ENCODE measurements at regions not wholly inside any gene's neighbourhood (a gene's known extent, or its start where the extent isn't known, plus 50 kb on each side); places are given as distances from the start of the nearest gene placed in this dataset.

DNA sequence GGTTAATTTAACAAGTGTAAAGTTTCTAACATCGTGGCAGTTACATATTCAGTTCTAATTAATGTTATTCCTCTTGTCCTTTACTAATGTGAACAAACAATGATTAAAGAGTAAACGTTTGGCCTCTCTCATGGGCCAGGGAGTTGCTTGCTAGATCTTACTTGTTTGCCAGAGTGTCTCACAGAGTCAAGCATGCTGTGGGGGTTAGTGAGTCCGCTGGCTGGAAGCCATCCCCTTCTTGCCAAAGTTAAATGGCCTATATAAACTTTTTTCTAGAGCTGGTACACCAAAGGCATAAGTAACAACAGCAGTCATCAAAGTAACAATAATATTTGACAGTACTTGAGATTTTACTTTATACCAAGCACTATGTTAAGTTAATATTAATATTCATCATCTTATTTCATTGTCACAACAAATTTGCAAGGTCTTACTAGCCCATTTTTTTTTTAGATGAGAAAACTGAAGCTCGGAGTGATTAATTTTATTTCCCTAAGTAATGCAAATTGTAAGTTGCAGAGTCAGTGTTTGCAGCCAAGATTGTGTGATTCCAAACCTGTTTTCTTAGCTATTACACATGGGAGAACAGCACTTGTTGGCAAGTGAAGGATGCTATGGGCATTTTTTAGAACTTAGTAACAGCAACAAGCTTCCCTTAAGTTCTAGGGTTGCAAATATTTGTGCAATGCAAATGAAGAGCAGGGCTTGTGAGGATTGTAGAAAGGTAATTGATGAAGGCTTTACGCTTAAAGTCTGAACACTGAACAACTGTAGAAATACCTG, 224.5 kb downstream of the RFPL4B start:
- RAD21 ChIA-PET (ENCODE audit: low non-redundant PET in 1 of 2, low total read pairs in 2 of 2, uncharacterized antibody in 2 of 2, unreplicated experiment in 2 of 2) = no interaction called here
- no peaks in the 10 kb centered on the region for H3K27me3 ChIP-seq (ENCODE audit: insufficient read depth, low read length)
- DNase-seq (ENCODE audit: low read depth, low spot score) (no peak), ATAC-seq (no peak)
- H4K20me1 ChIP-seq (ENCODE audit: insufficient read depth) = no peaks in the 10 kb centered on the region
- H3K9ac ChIP-seq (ENCODE audit: low read length) = no peak overlapping the region
- intact Hi-C loops (cut with micrococcal nuclease) = no loop called here
- H3K27ac ChIP-seq (ENCODE audit: low read depth, low read length) = no peak overlapping the region
- H3K79me2 ChIP-seq (ENCODE audit: insufficient read depth, low read length) = no peaks in the 10 kb centered on the region
- POLR2A ChIA-PET = no interaction called here
- H3K36me3 ChIP-seq (ENCODE audit: control insufficient read depth in 1 of 2, insufficient read depth in 2 of 2, low read length in 2 of 2) = no peaks in the 10 kb centered on the region
- H3K9me3 ChIP-seq (ENCODE audit: control insufficient read depth in 1 of 2, insufficient read depth in 1 of 2, low read depth in 1 of 2, low read length in 2 of 2) = no peaks in the 10 kb centered on the region
- TF ChIP-seq JUND (IDR thresholded peaks at IDR 0.05) (no peak), SIN3A (IDR thresholded peaks at IDR 0.05; ENCODE audit: low read depth) (no peak), YY1 (IDR thresholded peaks at IDR 0.05; ENCODE audit: extremely low read depth, insufficient replicate concordance, low read depth, low read length) (no peak), ELF1 (IDR thresholded peaks at IDR 0.05; ENCODE audit: borderline replicate concordance, low read depth) (no peak), ZNF274 (IDR thresholded peaks at IDR 0.05; ENCODE audit: low read depth, low read length) (no peak)
- CTCF ChIA-PET = no interaction called here
- no peak overlapping the region for H3K4me3 ChIP-seq (replicated peaks in 1 of 2; ENCODE audit: low read depth in 1 of 2, low read length in 2 of 2)
- H2AFZ ChIP-seq (ENCODE audit: low read depth, low read length, poor library complexity, severe bottlenecking) = no peak overlapping the region
- no peaks in the 10 kb centered on the region for H3K4me1 ChIP-seq (ENCODE audit: control insufficient read depth in 1 of 2, insufficient read depth in 2 of 2, low read length in 2 of 2)
- no TSS peak for BruUV-seq (replicated peaks)
- H3K9me2 ChIP-seq (ENCODE audit: insufficient read depth) = no peaks in the 10 kb centered on the region
- H3K4me2 ChIP-seq (ENCODE audit: low read length) = no peak overlapping the region

- Histone ChIP-seq H3K36me3 (ENCODE audit: control insufficient read depth in 1 of 2, insufficient read depth in 2 of 2, low read length in 2 of 2) (no peaks in the 10 kb centered on the region), H3K9ac (ENCODE audit: low read length) (no peak overlapping the region), H3K9me3 (ENCODE audit: control insufficient read depth in 1 of 2, insufficient read depth in 1 of 2, low read depth in 1 of 2, low read length in 2 of 2) (no peaks in the 10 kb centered on the region), H3K27ac (ENCODE audit: low read depth, low read length) (no peak overlapping the region), H3K4me3 (replicated peaks in 1 of 2; ENCODE audit: low read depth in 1 of 2, low read length in 2 of 2) (no peak overlapping the region), H2AFZ (ENCODE audit: low read depth, low read length, poor library complexity, severe bottlenecking) (no peak overlapping the region), H4K20me1 (ENCODE audit: insufficient read depth) (no peaks in the 10 kb centered on the region), H3K4me2 (ENCODE audit: low read length) (no peak overlapping the region), H3K4me1 (ENCODE audit: control insufficient read depth in 1 of 2, insufficient read depth in 2 of 2, low read length in 2 of 2) (no peaks in the 10 kb centered on the region), H3K27me3 (ENCODE audit: insufficient read depth, low read length) (no peaks in the 10 kb centered on the region), H3K9me2 (ENCODE audit: insufficient read depth) (no peaks in the 10 kb centered on the region), H3K79me2 (ENCODE audit: insufficient read depth, low read length) (no peaks in the 10 kb centered on the region)
- ChIA-PET RAD21 (ENCODE audit: low non-redundant PET in 1 of 2, low total read pairs in 2 of 2, uncharacterized antibody in 2 of 2, unreplicated experiment in 2 of 2) (no interaction called here), CTCF (no interaction called here), POLR2A (no interaction called here)
- DNase-seq (ENCODE audit: low read depth, low spot score) (no peak), ATAC-seq (no peak)
- BruUV-seq (replicated peaks) = no TSS peak
- intact Hi-C loops (cut with micrococcal nuclease) = no loop called here
- TF ChIP-seq FOSL1 (IDR thresholded peaks at IDR 0.05; ENCODE audit: low read depth) (no peak), EZH2 (IDR thresholded peaks at IDR 0.05) (no peak), REST (IDR thresholded peaks at IDR 0.05; ENCODE audit: low read depth) (no peak), CEBPB (IDR thresholded peaks at IDR 0.05; ENCODE audit: low read depth) (no peak), TCF7L2 (IDR thresholded peaks at IDR 0.05; ENCODE audit: borderline replicate concordance, extremely low read depth, insufficient read depth, insufficient read length) (no peak), EGR1 (IDR thresholded peaks at IDR 0.05; ENCODE audit: low read depth) (no peak), SP1 (IDR thresholded peaks at IDR 0.05; ENCODE audit: low read depth) (no peak), POLR2AphosphoS5 (IDR thresholded peaks at IDR 0.05; ENCODE audit: low read depth, low read length) (no peak), SIN3A (IDR thresholded peaks at IDR 0.05; ENCODE audit: low read depth) (no peak), ZNF274 (IDR thresholded peaks at IDR 0.05; ENCODE audit: low read depth, low read length) (no peak), RAD21 (IDR thresholded peaks at IDR 0.05; ENCODE audit: low read depth) (no peak), EZH2phosphoT487 (IDR thresholded peaks at IDR 0.05; ENCODE audit: borderline replicate concordance) (no peak), ZBTB33 (IDR thresholded peaks at IDR 0.05; ENCODE audit: extremely low read depth, insufficient replicate concordance, low read length) (no peak)
Observed at GRCh38 chr6:112574190-112574589, 227.1 kb downstream of the RFPL4B start.
